ENCODE measurements at regions not wholly inside any gene's neighbourhood (a gene's known extent, or its start where the extent isn't known, plus 50 kb on each side); places are given as distances from the start of the nearest gene placed in this dataset.

- TF ChIP-seq CTCF (IDR thresholded peaks at IDR 0.05) = no peak
- TF ChIP-seq SMC3 (IDR thresholded peaks at IDR 0.05) = no peak
- TF ChIP-seq RAD21 (conservative IDR thresholded peaks at IDR 0.05 in 1 of 2, IDR thresholded peaks at IDR 0.05 in 1 of 2) = no peak
- TF ChIP-seq MYC (IDR thresholded peaks at IDR 0.05; ENCODE audit: borderline replicate concordance, low read length) = no peak
- no peak for TF ChIP-seq RFX5 (IDR thresholded peaks at IDR 0.05)
- no peak for TF ChIP-seq SREBF2 (IDR thresholded peaks at IDR 0.05)
- no peak for TF ChIP-seq POLR2A (IDR thresholded peaks at IDR 0.05; ENCODE audit: low read length)
These were observed 271.7 kb upstream of the MEIS2 start for GRCh38 chr15:37372064-37372463.

Measured in A549 (cell line).